AML-193 (cell line): ENCODE measurements at regions not wholly inside any gene's neighbourhood (a gene's known extent, or its start where the extent isn't known, plus 50 kb on each side); places are given as distances from the start of the nearest gene placed in this dataset.

Source experiments
- DNase-seq, 2 experiments: peaks; one replicate each; lab custom pipeline; 2025; lab: John Stamatoyannopoulos, UW

- peak; percentile 1 to 6 for DNase-seq
These were observed 223.7 kb downstream of the SOX11 start for GRCh38 chr2:5915881-5916310.

GRCh38 chr2:5921081-5921642, 229.0 kb downstream of the SOX11 start:
- DNase-seq, result no peak

- no peak for DNase-seq
These were observed 232.1 kb downstream of the SOX11 start for GRCh38 chr2:5923957-5924945.

GRCh38 chr2:5925604-5926003, 233.4 kb downstream of the SOX11 start:
- DNase-seq, result no peak

- no peak for DNase-seq
These were observed 234.8 kb downstream of the SOX11 start for GRCh38 chr2:5926871-5927512.

GRCh38 chr2:5932556-5933469, 240.6 kb downstream of the SOX11 start:
- DNase-seq, result no peak

GRCh38 chr2:5933669-5934068, 241.5 kb downstream of the SOX11 start:
- no peak for DNase-seq

- no peak for DNase-seq
These were observed 245.1 kb downstream of the SOX11 start for GRCh38 chr2:5937321-5937720.

GRCh38 chr2:5937851-5938565, 245.8 kb downstream of the SOX11 start:
- no peak for DNase-seq

- DNase-seq, result no peak
These were observed 246.3 kb downstream of the SOX11 start for GRCh38 chr2:5938566-5938896.

- no peak for DNase-seq
These were observed 247.4 kb downstream of the SOX11 start for GRCh38 chr2:5939553-5939952.

- no peak for DNase-seq
These were observed 248.7 kb downstream of the SOX11 start for GRCh38 chr2:5940596-5941535.

- no peak for DNase-seq
These were observed 250.0 kb downstream of the SOX11 start for GRCh38 chr2:5942204-5942603.

- DNase-seq, result no peak
These were observed 253.6 kb downstream of the SOX11 start for GRCh38 chr2:5945742-5946141.

GRCh38 chr2:5946225-5947115, 254.3 kb downstream of the SOX11 start:
- DNase-seq, result no peak

- DNase-seq, result no peak
These were observed 258.6 kb downstream of the SOX11 start for GRCh38 chr2:5950736-5951135.

GRCh38 chr2:5951471-5951870, 259.3 kb downstream of the SOX11 start:
- no peak for DNase-seq

- no peak for DNase-seq
These were observed 261.3 kb downstream of the SOX11 start for GRCh38 chr2:5953525-5953924.

GRCh38 chr2:5954509-5954908, 262.3 kb downstream of the SOX11 start:
- no peak for DNase-seq
